Osteoblast (primary cell): ENCODE measurements at regions not wholly inside any gene's neighbourhood (a gene's known extent, or its start where the extent isn't known, plus 50 kb on each side); places are given as distances from the start of the nearest gene placed in this dataset.

ENCODE experiments used
- DNase-seq: peaks from one replicate; pipeline ENCODE4 v3.0.0; 2011; ENCODE audit warnings: low spot score, mixed read lengths; ENCODE audit not compliant: insufficient read length; ENCODE audit errors: missing footprints
- H2AFZ ChIP-seq: 2 replicates; pipeline ENCODE4 v1.6.0; 2011; ENCODE audit warnings: mild to moderate bottlenecking, low read length
- H3K27ac ChIP-seq: 2 replicates; pipeline ENCODE4 v1.5.1; 2011; ENCODE audit warnings: mild to moderate bottlenecking, low read depth, low read length, moderate library complexity
- H3K27me3 ChIP-seq: 2 replicates; pipeline ENCODE4 v1.6.0; 2012; ENCODE audit warnings: mild to moderate bottlenecking, control low read depth, inconsistent platforms, low read length, moderate library complexity; ENCODE audit not compliant: insufficient read depth
- H3K36me3 ChIP-seq: 2 replicates; pipeline ENCODE4 v1.5.1; 2011; ENCODE audit warnings: mild to moderate bottlenecking, low read length, control low read depth, moderate library complexity; ENCODE audit not compliant: insufficient read depth
- H3K4me1 ChIP-seq: 2 replicates; pipeline ENCODE4 v1.5.1; 2011; ENCODE audit warnings: mild to moderate bottlenecking, low read length, control low read depth, moderate library complexity; ENCODE audit not compliant: insufficient read depth
- H3K4me2 ChIP-seq: 2 replicates; pipeline ENCODE4 v1.6.0; 2011; ENCODE audit warnings: mild to moderate bottlenecking, low read length; ENCODE audit not compliant: insufficient read depth
- H3K4me3 ChIP-seq: fragments of 200-600 bp; sonication (generic); 3 replicates; pipeline ENCODE4 v1.5.1; 2012; ENCODE audit warnings: mild to moderate bottlenecking, low read length, inconsistent platforms; ENCODE audit not compliant: insufficient read depth
- H3K79me2 ChIP-seq: 2 replicates; pipeline ENCODE4 v1.6.0; 2012; ENCODE audit warnings: mild to moderate bottlenecking, low read length, control low read depth, inconsistent platforms; ENCODE audit not compliant: insufficient read depth
- H3K9me3 ChIP-seq: 2 replicates; pipeline ENCODE4 v1.5.1; 2011; ENCODE audit warnings: low read depth, low read length, control low read depth
- H4K20me1 ChIP-seq: 2 replicates; pipeline ENCODE4 v1.6.0; 2012; ENCODE audit warnings: mild to moderate bottlenecking, low read length, control low read depth; ENCODE audit not compliant: insufficient read depth
- TF ChIP-seq, protein P1 (sequence below): IDR thresholded peaks from 2 replicates; pipeline ENCODE4 v1.5.1; 2011; ENCODE audit warnings: mild to moderate bottlenecking, low read depth, low read length, moderate library complexity; ENCODE audit errors: extremely low read depth

DNA sequence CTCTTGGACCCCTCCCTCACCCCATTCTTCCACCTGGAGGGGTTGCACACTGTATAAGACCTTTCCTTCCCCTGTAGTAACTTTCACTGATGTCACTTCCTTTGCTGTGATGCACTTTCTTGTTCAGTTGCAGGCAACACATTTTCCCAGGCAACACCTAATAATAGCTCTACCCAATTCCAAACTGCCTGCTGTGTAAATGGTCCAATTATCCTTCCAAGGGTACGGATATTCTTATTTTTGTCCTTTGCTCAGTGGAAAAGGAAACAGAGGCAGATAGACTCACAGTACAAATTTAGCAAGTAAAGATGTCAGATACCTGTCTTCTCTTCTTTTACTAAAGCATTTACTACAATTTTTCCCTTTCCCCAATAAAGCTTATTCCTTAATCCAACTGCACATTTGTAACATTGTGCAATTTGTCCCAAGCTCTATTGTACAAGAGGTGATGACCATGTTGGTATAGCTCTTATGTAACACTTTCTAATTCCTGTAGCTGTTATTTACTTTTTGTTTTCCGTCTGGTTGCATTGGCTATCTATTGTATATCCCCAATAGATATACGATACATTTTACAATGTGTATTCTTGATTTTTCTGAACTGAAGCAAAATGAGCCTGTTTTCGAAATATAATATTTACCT, 69.1 kb upstream of the NPFFR2 start:
- Histone ChIP-seq H2AFZ (no peak overlapping the region), H3K27me3 (no peaks in the 10 kb centered on the region), H3K79me2 (no peaks in the 10 kb centered on the region), H3K9me3 (no peaks in the 10 kb centered on the region), H3K36me3 (no peaks in the 10 kb centered on the region), H4K20me1 (no peaks in the 10 kb centered on the region), H3K4me3 (no peak overlapping the region), H3K4me2 (no peak overlapping the region), H3K4me1 (no peaks in the 10 kb centered on the region), H3K27ac (no peak overlapping the region)
- TF ChIP-seq, protein P1, sequence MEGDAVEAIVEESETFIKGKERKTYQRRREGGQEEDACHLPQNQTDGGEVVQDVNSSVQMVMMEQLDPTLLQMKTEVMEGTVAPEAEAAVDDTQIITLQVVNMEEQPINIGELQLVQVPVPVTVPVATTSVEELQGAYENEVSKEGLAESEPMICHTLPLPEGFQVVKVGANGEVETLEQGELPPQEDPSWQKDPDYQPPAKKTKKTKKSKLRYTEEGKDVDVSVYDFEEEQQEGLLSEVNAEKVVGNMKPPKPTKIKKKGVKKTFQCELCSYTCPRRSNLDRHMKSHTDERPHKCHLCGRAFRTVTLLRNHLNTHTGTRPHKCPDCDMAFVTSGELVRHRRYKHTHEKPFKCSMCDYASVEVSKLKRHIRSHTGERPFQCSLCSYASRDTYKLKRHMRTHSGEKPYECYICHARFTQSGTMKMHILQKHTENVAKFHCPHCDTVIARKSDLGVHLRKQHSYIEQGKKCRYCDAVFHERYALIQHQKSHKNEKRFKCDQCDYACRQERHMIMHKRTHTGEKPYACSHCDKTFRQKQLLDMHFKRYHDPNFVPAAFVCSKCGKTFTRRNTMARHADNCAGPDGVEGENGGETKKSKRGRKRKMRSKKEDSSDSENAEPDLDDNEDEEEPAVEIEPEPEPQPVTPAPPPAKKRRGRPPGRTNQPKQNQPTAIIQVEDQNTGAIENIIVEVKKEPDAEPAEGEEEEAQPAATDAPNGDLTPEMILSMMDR: no peak
- no peak for DNase-seq

DNA sequence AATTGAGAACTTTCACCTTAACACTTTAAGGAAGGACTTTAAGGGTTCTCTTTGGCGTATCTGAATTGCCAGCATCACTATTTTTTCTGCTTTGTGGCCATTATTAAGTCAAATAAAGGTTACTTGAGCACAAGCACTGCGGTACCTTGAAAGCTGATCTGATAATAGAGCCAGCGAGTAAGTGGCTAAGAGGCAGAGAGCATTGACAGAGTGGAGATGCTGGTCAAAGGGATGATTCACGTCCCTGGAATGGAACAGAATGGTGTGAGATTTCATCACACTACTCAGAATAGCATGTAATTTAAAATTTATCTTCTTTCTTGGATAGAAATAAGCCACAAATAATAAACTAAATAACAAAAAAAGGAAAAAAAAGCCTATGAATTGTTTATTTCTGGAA, 57.1 kb upstream of the NPFFR2 start:
- Histone ChIP-seq H3K9me3 (no peaks in the 10 kb centered on the region), H3K36me3 (no peaks in the 10 kb centered on the region), H3K4me1 (no peaks in the 10 kb centered on the region), H3K79me2 (no peaks in the 10 kb centered on the region), H3K4me3 (no peak overlapping the region), H4K20me1 (no peaks in the 10 kb centered on the region), H3K27ac (no peak overlapping the region), H2AFZ (no peak overlapping the region), H3K27me3 (no peaks in the 10 kb centered on the region), H3K4me2 (no peak overlapping the region)
- TF ChIP-seq, protein P1: no peak
- DNase-seq: no peak

DNA sequence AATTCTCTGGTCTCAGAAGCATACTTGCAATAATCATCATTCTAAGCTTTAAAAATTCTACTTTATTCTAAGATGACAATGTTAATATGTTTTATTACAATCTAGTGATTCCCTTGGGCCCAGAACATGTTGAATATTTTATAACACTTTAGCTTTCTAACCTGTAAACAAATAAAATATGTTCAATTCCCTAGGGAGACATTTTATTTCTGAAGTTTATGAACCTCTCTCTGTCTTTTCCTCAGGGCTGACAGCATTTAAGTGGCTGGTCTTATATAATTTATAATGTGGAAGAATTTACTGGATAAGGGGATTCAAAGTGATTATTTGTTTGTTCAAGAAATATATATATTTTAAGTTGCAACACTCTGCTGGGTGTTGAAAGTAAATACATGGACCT, 55.3 kb upstream of the NPFFR2 start:
- Histone ChIP-seq H4K20me1 (no peaks in the 10 kb centered on the region), H3K36me3 (no peaks in the 10 kb centered on the region), H3K4me2 (no peak overlapping the region), H3K4me3 (no peak overlapping the region), H3K4me1 (no peaks in the 10 kb centered on the region), H3K27ac (no peak overlapping the region), H3K27me3 (no peaks in the 10 kb centered on the region), H3K9me3 (no peaks in the 10 kb centered on the region), H2AFZ (no peak overlapping the region), H3K79me2 (no peaks in the 10 kb centered on the region)
- DNase-seq: no peak
- TF ChIP-seq, protein P1: no peak

DNA sequence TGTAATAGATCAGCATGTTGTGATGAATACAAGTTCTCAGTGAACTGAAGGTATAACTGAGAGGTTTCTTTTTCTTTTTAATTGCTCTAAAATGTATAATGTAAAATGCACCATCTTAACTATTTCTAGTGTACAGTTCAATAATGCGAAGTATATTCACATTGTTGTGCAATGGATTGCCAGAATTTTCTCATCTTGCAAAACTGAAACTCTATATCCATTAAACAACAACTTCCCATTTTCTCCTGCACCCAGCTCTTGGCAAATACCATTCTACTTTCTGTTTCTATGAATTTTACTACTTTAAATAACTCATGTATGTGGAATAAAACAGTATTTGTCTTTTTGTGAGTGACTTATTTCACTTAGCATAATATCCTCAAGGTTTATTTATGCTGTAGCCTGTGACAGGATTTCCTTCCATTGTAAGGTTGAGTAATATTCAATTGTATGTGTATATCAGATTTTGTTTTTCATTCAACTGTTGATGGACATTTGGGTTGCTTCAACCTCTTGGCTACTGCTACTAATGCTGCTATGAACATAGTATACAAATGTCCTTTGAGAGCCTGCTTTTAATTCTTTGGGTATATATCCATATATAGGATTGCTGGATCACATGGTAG, 53.5 kb upstream of the NPFFR2 start:
- Histone ChIP-seq H4K20me1 (no peaks in the 10 kb centered on the region), H3K9me3 (no peaks in the 10 kb centered on the region), H3K79me2 (no peaks in the 10 kb centered on the region), H3K36me3 (no peaks in the 10 kb centered on the region), H3K27me3 (no peaks in the 10 kb centered on the region), H3K4me1 (no peaks in the 10 kb centered on the region), H2AFZ (no peak overlapping the region), H3K27ac (no peak overlapping the region), H3K4me3 (no peak overlapping the region), H3K4me2 (no peak overlapping the region)
- no peak for DNase-seq
- TF ChIP-seq, protein P1: no peak
